H7 (cell line): ENCODE measurements at regions not wholly inside any gene's neighbourhood (a gene's known extent, or its start where the extent isn't known, plus 50 kb on each side); places are given as distances from the start of the nearest gene placed in this dataset.
A peak's percentile ranks its signal among the peaks of the same experiment; 100 is the strongest.
"Not testable (repeated sequence)": the region's sequence is repeated elsewhere in the genome, so short reads cannot be mapped to it uniquely, and the experiment has no call there.

Source experiments
- DNase-seq: peaks from one replicate; pipeline ENCODE4 v3.0.0; 2012
- H3K27me3 ChIP-seq: 2 replicates; pipeline ENCODE4 v1.6.0; 2011; ENCODE audit warnings: mild to moderate bottlenecking, low read length; ENCODE audit not compliant: control insufficient read depth, insufficient read depth
- H3K36me3 ChIP-seq: replicated peaks from 2 replicates; pipeline ENCODE4 v1.5.1; 2011; ENCODE audit warnings: low read length; ENCODE audit not compliant: control insufficient read depth, insufficient read depth
- H3K4me3 ChIP-seq: 2 replicates; pipeline ENCODE4 v1.5.1; 2011; ENCODE audit warnings: low read depth, mild to moderate bottlenecking, control low read depth, low read length, moderate library complexity; ENCODE audit not compliant: insufficient read depth

GRCh38 chr16:52350031-52350642 lies 196.8 kb downstream of the TOX3 start:
- Histone ChIP-seq H3K27me3 (no peaks in the 10 kb centered on the region), H3K4me3 (no peak overlapping the region), H3K36me3 (no peaks in the 10 kb centered on the region)
- no peak for DNase-seq

GRCh38 chr16:52346709-52347108 lies 200.2 kb downstream of the TOX3 start:
- H3K4me3 ChIP-seq = no peak overlapping the region

GRCh38 chr16:52333673-52334072 lies 213.3 kb downstream of the TOX3 start:
- not testable (repeated sequence) for DNase-seq, H3K27me3 ChIP-seq, H3K4me3 ChIP-seq, H3K36me3 ChIP-seq

More at GRCh38 chr16:52346709-52347108, 200.2 kb downstream of the TOX3 start:
- H3K36me3 ChIP-seq = no peaks in the 10 kb centered on the region
- no peak for DNase-seq
- H3K27me3 ChIP-seq = no peaks in the 10 kb centered on the region

- Histone ChIP-seq H3K4me3 (no peak overlapping the region), H3K27me3 (no peaks in the 10 kb centered on the region), H3K36me3 (no peaks in the 10 kb centered on the region)
- no peak for DNase-seq
Observed at GRCh38 chr16:52320930-52321439, 226.0 kb downstream of the TOX3 start.

GRCh38 chr16:52318302-52319009 lies 228.5 kb downstream of the TOX3 start:
- Histone ChIP-seq H3K36me3 (no peaks in the 10 kb centered on the region), H3K27me3 (no peaks in the 10 kb centered on the region), H3K4me3 (no peak overlapping the region)
- no peak for DNase-seq

- H3K36me3 ChIP-seq = no peaks in the 10 kb centered on the region
Observed at GRCh38 chr16:52316241-52316640, 230.7 kb downstream of the TOX3 start.

GRCh38 chr16:52312716-52313115 lies 234.2 kb downstream of the TOX3 start:
- Histone ChIP-seq H3K36me3 (no peaks in the 10 kb centered on the region), H3K27me3 (no peaks in the 10 kb centered on the region), H3K4me3 (no peak overlapping the region)
- DNase-seq = no peak

More at GRCh38 chr16:52316241-52316640, 230.7 kb downstream of the TOX3 start:
- no peak for DNase-seq
- Histone ChIP-seq H3K4me3 (no peak overlapping the region), H3K27me3 (no peaks in the 10 kb centered on the region)

- Histone ChIP-seq H3K4me3 (no peak overlapping the region), H3K27me3 (no peaks in the 10 kb centered on the region), H3K36me3 (no peaks in the 10 kb centered on the region)
- DNase-seq = peak; percentile 0
Observed at GRCh38 chr16:52309446-52310416, 237.2 kb downstream of the TOX3 start.

GRCh38 chr16:52308051-52308450 lies 238.9 kb downstream of the TOX3 start:
- Histone ChIP-seq H3K27me3 (no peaks in the 10 kb centered on the region), H3K36me3 (no peaks in the 10 kb centered on the region), H3K4me3 (no peak overlapping the region)
- no peak for DNase-seq

- Histone ChIP-seq H3K27me3 (no peaks in the 10 kb centered on the region), H3K36me3 (no peaks in the 10 kb centered on the region), H3K4me3 (no peak overlapping the region)
- no peak for DNase-seq
Observed at GRCh38 chr16:52301026-52301425, 245.9 kb downstream of the TOX3 start.

- Histone ChIP-seq H3K4me3 (no peak overlapping the region), H3K27me3 (no peaks in the 10 kb centered on the region), H3K36me3 (no peaks in the 10 kb centered on the region)
- DNase-seq = no peak
Observed at GRCh38 chr16:52298769-52299168, 248.2 kb downstream of the TOX3 start.

GRCh38 chr16:52296706-52297315 lies 250.1 kb downstream of the TOX3 start:
- not testable (repeated sequence) for H3K36me3 ChIP-seq, DNase-seq, H3K4me3 ChIP-seq, H3K27me3 ChIP-seq

GRCh38 chr16:52296076-52296475 lies 250.9 kb downstream of the TOX3 start:
- H3K27me3 ChIP-seq = no peaks in the 10 kb centered on the region
- H3K36me3 ChIP-seq = no peaks in the 10 kb centered on the region
- H3K4me3 ChIP-seq = no peak overlapping the region
- no peak for DNase-seq

- Histone ChIP-seq H3K27me3 (no peaks in the 10 kb centered on the region), H3K36me3 (no peaks in the 10 kb centered on the region), H3K4me3 (no peak overlapping the region)
- DNase-seq = no peak
Observed at GRCh38 chr16:52294660-52295059, 252.3 kb downstream of the TOX3 start.
